Kidney capillary endothelial cell (primary cell): ENCODE measurements at regions not wholly inside any gene's neighbourhood (a gene's known extent, or its start where the extent isn't known, plus 50 kb on each side); places are given as distances from the start of the nearest gene placed in this dataset.
A peak's percentile ranks its signal among the peaks of the same experiment; 100 is the strongest.
"Not testable (repeated sequence)": the region's sequence is repeated elsewhere in the genome, so short reads cannot be mapped to it uniquely, and the experiment has no call there.

Experiments used
- DNase-seq: peaks from one replicate; pipeline ENCODE4 v3.0.0-alpha.2; 2018; ENCODE audit warnings: low spot score

DNA sequence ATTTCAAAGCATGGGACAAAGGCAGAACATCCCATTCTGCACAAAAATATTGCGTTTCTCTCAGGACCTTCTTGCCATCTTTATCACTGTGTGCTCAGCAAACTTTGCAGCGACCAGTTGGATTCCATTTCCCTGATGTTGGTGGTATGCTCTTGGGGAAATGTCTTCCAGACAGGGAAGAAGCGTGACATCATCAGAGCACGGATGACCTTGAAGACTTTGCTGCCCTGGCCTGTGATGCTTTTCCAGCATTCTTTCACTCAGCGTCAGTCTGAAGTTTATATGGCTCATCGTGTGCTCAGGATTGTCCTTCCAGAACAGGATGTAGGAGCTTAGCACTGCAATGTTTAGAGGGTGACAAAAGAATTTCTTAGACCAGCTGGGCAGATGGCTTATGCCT lies 131.4 kb upstream of the F3 start:
- DNase-seq = no peak

DNA sequence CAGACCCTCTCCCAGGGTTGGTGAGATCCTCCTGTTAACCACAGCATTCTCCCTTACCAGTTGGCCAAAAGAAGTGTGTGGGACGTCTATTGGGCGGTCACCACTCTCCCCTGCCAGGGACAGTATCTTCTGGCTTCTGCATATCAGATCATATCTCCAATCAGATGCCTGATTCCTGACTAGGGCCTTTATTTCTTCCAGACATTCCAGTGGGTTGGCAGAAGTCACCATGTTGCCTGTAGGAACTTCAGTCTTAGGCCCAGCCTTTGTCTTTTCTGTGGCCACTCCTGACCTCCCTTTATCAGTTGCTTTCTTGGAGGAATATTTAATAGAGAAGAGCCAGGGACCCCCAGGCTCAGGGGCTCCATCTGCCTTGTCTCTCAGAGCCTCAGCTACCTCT lies 130.4 kb upstream of the F3 start:
- DNase-seq = no peak

DNA sequence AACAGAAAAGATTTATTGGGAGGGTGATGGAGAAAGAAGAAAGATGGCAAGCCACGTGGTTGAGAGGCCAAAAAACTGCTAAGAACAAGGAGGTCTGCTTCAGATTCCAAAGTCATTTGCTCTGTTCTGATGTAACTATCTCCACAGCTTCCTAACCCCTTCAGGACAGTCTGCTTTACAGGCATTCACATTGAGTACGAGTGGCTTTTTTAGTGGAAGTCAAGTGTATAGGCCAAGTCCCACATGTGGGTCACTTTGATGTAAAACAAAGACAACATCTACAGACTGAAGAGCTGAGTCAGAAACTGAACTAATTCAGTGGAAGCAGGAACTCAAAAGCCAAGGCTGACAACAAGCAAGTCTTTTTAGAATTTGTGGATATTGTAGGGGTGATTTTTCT lies 128.7 kb upstream of the F3 start:
- DNase-seq = no peak

DNA sequence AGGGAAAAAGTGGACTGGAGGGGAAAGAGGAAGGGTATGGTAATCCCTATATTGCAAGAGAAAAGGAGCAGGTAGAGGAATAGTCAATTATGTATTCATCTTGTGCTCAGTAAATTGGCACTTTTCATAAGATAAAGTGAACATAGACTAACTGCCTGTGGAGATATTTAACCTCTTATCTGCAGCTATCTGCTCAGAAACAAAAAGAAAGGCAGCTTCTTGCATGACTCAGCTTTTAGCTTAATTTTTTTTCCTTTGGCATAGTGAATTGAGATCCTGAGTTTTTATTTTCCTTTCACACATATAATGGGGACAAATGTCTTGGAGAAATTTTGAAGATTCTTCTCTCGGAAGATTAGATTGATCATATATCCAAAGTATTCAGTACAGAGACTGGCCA lies 127.6 kb upstream of the F3 start:
- no peak for DNase-seq

DNA sequence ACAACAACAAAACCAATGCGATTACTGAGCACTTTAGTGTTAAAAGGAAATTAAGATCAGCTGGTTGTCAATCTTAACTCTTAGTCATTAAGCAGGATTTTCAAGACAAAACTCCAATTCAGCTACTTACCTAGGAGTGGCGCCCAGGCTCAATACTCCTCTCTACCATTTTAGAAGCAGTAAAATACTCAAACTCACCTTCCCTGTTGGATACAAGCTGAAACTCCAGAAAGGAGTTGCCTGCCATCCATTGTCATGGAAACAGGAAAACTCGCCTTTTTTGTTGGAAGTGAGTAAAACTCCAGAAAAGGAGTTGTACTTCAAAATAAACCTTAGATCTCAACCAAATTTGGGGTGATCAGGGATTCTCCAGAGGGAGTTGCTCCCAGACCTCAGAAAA lies 127.0 kb upstream of the F3 start:
- no peak for DNase-seq

DNA sequence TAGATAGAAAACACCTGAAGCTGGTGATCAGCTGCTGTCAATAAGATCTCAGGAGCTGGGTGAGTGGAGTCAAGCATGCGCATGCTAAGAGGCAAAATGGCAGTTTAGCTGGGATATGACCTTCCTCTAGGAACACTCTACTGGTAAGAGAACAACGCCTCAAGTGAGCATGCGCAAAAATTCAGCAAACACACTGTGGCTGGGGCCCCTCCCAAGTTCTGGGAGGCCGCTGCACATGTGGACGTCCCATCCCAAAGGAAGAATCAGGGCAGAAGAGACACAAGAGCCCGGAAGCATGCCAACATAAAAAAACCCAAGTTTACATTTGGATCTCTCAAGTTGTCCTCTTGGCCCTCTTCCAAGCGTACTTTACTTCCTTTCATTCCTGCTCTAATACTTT lies 126.3 kb upstream of the F3 start:
- DNase-seq = no peak

DNA sequence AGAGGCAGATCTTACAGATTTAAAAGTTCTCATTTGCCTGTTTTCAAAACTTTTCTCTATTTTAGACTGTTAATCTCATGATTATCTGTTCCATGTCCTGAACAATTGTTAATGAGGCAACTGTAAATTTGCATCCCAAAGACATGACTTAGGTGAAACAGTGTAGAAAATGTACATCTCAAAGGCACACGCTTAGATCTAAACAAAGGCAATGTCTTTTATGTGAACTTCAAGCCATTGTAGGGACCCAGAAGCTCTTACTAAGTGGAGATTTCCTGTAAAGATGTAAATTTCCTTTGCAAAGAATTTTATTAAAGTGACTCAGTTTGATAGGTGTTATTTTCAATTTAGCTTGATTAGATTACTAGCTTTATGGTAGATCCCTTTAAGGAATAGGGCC lies 125.2 kb upstream of the F3 start:
- DNase-seq = no peak

DNA sequence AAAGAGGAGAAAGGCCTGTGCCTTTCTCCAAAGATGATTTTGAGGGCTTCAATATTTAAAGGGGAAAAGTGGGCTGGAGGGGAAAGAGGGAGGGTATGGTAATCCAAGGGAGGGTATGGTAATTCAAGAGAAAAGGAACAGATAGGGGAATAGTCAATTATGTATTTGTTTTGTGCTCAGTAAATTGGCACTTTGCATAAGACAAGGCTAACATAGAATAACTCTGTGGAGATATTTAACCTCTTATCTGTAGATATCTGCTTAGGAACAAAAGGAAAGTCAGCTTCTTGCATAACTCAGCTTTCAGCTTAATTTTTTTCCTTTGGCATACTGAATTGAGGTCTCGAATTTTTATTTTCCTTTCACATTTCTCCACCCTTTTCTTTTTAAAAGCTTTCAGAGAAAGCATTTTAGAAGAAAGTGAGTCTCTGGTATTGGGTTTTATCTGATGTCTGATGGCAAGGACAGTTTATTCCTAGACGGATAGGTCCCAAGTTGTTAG lies 119.9 kb upstream of the F3 start:
- DNase-seq = no peak

DNA sequence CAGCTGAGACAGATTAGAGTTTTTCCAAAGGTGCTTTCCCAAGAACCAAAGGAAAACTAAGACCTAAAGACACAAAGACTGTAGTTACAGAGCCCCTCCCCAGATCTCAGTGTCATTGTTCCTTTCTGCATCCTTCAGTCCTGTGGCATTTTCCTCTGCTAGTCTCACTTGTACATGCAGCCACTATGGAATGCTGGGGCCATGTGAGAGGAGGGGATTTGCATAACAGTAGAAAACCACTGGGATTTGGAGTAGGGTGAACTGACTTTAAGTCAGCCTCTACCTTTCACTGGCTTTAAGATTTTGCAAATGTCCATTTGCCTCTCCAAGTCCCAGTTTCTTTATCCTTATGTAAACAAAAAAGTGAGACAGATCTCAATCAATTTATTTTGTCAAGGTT lies 119.4 kb upstream of the F3 start:
- DNase-seq = no peak

DNA sequence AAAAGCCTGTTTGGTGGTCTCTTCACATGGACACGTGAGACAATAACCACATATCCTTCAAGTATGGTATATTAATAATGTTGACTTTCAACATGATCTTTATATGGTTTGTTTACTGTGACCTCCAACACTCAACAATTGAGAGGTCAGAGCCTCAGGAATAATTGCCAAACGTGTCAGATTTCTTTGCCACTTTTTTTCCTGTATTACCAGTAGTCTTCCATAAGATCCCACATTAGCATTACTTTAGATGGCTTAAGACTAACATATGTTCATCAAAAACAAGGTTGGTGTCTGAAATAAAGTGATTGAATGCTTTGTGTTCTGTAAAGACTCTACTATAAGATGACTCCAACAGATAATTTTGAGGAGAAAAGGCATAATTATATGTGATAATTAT lies 118.7 kb upstream of the F3 start:
- DNase-seq = no peak

DNA sequence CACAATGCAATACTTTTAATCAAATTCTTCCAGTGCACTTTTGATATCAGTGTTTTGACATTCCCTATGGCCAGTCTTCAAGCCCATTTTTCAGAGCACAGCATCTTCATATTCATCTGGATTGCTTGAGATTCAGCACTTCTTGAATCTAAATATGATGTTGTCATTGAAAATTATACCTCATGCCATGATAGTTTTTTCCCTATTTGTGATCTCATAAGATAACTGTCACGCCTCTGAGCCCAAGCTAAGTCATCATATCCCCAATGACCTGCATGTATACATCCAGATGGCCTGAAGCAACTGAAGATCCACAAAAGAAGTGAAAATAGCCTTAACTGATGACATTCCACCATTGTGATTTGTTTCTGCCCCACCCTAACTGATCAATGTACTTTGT lies 117.6 kb upstream of the F3 start:
- not testable (repeated sequence) for DNase-seq

DNA sequence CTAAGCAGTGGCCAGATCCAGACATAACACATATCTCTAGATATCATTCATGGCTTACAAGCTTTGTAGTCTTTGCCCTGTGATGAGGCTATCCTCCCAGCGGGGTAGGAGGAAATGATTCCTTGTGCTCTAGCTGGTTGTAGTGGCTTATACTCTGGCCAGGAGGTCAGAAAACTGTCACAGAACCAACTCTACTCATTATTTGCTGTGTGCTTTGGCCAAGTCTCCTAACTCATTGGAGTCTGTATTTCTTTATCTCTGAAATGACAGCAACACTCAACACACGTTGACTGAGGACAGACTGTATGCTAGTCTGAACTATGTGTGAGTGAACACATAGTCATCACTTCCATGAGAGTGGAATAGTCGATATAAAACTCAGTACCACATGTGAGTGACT lies 116.7 kb upstream of the F3 start:
- DNase-seq = no peak

DNA sequence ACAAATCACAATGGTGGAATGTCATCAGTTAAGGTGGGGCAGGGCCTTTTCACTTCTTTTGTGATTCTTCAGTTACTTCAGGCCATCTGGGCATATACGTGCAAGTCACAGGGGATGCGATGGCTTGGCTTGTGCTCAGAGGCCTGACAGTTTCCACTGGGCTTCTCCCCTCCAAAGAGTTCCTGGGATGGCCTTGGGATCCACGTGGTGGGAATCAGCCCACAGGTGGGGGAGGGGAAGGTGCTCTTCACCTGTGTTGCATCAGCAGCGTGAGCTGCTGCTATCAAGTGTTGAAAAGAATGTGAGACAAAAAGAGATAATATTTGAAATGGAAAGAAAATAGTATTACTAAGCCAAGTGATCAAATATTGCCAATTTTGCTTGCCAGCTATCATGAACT lies 116.2 kb upstream of the F3 start:
- DNase-seq = not testable (repeated sequence)

DNA sequence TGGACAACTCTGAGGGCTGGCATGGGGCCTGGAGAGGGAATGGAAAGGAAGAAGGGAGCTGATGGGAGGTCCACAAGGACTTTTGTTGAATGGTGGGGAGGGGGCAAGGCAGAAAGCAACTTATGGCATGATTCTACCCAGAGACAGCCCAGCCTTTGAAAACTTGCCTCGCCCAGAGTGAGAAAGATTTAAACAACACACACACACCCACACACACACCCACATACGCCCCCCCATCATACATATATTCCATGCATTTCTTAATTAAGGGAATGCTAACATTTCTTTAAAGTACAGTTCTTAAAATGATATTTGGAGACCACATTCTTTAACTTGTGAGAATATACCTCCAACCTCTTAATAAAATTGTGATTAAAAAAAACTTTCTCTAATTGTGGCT lies 115.4 kb upstream of the F3 start:
- DNase-seq = no peak

DNA sequence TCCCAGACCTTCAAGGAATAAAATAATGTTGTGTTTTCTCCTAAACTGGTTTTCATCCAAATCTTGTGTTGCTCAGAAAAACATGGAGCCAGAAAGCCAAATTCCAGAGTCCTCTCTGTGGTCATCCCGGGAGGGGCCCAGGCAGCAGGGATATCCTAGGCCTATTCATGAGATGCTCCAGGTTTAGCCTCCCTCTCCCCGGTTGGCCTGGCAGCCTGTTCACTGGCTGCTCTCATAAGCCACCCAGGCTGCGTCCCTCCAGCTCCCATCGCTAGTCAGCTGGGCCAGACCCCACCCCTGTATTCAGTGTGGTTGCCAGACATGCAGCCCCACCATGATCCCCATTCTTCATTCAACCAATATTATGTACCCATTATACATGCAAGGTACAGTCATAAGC lies 113.4 kb upstream of the F3 start:
- DNase-seq = no peak

DNA sequence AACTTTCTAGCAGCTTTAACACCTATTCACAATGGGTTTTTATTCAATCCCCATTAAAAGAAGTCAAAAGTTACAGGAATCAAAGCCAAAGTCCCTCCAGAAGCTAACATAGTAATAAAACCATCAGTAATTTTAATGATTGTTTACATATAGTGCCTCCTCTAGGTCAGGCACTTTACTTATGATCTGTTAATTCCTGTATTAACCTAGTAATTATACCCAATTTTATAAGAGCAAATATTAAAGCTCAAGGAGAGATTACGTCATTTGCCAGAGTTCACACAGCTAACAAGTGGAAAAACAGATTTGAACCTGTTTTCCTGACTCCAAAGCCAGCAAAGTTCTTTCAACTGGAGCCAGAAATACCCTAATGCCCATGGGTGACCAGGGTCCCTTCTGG lies 112.9 kb upstream of the F3 start:
- DNase-seq = no peak

DNA sequence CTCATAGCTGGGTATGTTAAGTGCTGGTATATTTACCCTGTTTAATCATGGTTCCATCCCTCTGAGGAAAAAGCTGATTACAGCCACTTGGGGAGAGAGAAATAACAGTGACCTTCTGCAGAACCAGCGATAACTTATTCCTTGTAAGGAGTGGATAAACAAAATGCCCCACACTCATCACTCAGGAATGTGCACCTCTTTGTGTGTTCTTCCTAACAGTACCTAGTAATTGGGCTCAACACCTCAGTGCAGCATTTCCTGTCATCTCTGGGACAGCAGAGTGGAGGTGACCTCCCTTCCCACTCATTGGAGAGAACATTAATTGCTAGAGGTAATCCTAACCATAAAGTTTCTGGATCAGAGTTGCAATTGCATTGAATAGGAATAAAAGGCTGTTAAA lies 112.5 kb upstream of the F3 start:
- peak; percentile 17 for DNase-seq

DNA sequence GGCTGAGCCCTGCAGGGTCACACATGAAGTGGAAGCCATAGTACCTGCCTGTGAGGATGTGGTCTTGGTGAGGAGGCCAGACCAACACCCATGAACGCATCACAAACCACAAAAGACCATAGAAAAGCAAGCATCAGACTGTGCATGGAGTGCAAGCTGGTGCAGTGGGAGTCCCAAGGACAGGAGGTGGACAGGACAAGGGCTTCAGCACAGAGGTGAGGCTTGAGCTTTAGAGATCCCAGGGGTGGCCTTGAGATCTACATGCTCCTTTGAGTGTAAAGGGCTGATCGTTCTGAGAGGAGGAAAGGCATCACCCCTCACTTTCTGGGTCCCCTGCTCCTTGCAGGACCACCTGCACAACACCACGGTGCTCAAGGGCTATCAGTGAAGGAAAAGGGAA lies 111.9 kb upstream of the F3 start:
- DNase-seq = no peak

DNA sequence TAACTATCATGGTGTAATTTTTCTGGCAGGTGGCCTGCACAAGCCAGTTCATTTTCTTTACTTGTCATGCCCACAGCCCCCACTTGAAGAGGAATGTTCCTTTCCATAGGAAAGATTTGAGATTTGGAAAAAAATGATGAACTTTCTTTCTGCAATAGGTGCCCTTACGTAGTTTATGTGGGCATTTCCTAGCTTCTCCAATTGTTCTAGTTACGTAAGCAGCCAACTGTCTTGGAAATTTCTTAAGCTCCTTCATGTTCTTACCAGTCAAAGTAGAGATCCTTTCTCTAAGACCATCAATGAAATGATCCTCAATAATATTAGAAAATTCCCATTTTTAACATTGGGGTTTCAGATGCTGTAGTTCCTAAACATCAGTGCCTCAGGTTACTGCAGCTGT lies 109.5 kb upstream of the F3 start:
- no peak for DNase-seq

DNA sequence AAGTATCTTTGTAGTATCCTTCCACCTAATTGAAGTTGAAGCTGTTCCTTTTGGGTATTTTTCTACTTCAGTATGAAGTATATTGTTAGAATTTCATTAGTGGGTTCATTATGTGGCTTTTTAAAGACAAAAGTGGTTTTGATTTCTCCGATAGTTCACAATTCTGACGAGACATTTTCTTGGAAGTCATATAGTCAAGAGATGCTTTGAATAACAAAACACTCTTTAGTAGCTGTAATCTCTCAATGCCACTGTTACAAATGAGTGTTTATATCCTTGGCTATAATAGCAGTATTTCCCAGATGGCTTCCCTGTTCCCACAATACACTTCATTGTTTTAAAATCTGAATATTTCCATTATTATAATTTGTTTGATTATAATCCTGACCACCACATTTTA lies 108.7 kb upstream of the F3 start:
- DNase-seq = no peak

DNA sequence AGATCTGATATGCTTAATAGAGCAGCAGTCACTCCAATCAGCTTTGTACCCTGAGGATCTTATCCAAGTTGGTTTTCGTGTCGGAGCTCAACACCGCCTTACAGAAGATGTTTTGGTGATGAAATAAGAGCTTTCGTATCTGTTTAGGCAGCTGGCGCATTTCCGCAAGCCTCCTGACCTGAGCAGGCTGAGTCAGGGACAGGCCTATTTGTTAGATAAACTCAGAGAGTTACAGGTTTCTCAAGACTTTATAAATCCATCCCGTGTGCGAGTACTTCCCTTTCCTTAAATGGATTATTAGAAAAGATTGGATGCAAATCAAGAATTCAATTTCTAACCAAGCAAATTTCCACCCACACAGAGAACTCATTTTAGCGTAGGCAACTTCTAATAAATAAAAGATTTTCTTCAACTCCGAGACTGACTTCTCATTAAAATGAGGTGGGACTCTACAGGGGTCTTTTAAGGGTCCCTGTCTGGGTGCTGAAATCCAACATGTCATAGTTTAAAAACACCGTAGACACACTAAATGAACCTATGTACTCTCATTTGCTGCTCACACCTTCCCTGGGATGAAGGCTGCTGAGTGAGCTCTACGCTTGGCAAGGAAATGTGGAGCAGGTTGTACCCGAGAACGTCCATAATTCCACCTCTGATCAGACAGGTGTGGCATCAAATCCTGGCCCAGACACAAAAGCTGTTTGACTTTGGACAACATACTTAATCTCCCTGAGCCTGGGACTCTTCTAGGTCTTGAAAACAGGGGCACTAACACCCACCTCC lies 106.9 kb upstream of the F3 start:
- peak; percentile 3 for DNase-seq

DNA sequence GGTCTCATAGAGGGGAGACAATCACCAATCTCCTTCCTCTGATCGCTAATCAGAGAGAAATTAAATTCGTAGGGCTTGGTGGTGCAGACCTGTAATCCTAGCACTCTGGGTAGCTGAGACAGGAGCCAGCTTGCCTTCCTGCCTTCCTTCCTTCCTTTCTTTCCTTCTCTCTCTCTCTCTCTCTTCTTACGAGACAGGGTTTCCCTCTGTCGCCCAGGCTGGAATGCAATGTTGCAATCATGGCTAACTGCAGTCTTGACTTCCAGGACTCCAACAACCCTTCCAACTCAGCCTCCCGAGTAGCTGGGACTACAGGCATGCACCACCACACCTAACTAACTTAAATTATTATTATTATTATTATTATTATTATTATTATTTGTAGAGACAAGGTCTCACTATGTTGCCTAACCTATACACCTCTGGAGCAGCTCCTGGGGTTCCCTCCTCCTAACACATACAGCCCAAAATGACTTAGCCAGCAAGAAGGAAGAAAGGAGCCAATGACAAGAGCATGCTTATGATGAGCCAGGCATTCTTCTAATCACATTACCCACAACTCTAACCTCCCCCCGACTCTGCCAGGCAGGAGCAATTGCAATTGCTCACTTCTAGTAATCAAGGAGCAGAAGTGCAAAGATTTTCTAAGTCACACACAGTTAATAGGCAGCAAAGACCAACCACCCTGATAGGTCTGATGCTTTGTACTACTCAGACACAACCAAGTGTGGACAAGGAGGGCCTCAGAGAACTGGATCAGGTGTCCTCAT lies 105.4 kb upstream of the F3 start:
- no peak for DNase-seq

DNA sequence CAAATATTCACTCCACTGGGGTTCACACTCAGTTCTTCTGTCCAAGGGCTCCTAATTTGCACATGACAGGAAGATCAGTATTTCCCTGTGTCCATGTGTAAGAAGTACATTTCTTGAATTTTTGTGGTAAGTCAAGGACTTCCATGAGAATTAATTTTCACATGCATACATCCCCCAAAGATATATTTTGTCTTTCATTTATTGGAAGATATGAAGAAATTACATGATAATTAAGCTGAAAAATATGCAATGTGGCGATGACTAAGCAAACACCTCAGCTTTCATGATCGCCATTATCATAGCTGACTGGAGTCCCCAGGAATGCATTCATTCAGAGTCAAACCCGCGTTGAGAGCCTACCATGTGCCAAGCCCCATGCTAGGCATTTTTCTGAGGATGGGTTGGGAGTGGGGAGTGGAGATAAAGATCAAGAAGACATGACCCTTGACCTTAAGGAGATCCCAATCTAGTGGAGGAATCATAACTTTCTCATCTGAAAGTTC lies 104.6 kb upstream of the F3 start:
- DNase-seq = no peak

DNA sequence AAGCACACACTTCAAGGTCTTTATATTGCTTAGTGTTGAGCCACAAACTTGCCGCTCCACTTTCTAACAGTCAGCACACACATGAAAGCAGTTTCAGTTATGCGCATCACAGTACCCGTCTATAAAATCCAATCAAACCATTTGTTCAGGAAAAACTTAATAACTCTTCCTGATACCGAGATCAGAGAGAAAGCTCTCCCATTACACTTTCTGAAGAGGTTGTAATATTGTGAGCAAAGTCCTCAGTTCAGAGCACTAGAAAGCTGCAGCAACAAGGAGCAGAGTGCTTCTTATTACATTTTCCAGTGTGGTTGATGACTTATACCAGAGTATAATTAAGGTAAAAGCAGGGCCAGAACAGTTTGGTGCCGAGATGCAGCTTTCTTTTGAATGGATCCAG lies 102.8 kb upstream of the F3 start:
- DNase-seq = no peak
